Fibroblast of lung (primary cell): ENCODE measurements at regions not wholly inside any gene's neighbourhood (a gene's known extent, or its start where the extent isn't known, plus 50 kb on each side); places are given as distances from the start of the nearest gene placed in this dataset.

Experiments
- EZH2 ChIP-seq: IDR thresholded peaks from 2 replicates; pipeline ENCODE4 v1.5.1; 2012; ENCODE audit warnings: low read length, control low read depth, mild to moderate bottlenecking; ENCODE audit errors: missing control alignments
- TF ChIP-seq, protein P1 (sequence below), 2 donors: IDR thresholded peaks in 1 of 2; conservative IDR thresholded peaks in 1 of 2; 1 replicate in 1 of 2; 2 replicates in 1 of 2; pipeline ENCODE4 v1.5.1; 2011 to 2012; ENCODE audit warnings: low read length in 2 of 2, control low read depth in 1 of 2, inconsistent platforms in 1 of 2, low read depth in 1 of 2, mild to moderate bottlenecking in 1 of 2

DNA sequence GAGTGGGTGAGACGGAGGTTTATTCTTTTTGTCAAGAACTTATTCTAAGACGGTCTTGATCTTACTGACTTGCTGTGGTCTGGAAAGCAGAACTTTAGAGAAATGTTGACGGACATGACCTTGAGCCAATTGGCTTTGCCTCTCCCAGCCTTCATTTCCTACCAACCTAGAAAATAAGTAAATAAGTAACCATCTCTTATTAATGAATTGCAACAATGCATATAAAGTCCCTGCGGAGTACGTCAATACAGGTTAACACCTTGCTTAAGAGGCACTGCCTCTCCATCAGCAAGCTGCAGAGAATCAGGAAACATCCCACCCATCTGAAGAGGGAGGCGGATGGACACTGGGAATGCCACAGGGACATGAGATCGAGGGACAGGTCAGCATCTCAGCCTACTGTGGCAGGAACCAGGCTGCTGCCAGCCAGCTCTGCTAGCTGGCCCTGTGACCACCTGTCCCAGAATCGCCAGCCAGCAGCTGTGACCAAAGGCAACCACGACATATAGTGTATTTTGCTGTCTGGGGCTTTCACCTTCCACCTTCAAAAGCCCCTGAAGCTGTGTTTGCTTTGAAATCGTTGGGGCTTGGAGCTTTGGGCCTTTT is 208.3 kb downstream of the BCL11B start:
- TF ChIP-seq, protein P1, sequence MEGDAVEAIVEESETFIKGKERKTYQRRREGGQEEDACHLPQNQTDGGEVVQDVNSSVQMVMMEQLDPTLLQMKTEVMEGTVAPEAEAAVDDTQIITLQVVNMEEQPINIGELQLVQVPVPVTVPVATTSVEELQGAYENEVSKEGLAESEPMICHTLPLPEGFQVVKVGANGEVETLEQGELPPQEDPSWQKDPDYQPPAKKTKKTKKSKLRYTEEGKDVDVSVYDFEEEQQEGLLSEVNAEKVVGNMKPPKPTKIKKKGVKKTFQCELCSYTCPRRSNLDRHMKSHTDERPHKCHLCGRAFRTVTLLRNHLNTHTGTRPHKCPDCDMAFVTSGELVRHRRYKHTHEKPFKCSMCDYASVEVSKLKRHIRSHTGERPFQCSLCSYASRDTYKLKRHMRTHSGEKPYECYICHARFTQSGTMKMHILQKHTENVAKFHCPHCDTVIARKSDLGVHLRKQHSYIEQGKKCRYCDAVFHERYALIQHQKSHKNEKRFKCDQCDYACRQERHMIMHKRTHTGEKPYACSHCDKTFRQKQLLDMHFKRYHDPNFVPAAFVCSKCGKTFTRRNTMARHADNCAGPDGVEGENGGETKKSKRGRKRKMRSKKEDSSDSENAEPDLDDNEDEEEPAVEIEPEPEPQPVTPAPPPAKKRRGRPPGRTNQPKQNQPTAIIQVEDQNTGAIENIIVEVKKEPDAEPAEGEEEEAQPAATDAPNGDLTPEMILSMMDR (conservative IDR thresholded peaks at IDR 0.05 in 1 of 2, IDR thresholded peaks at IDR 0.05 in 1 of 2; ENCODE audit: low read depth in 1 of 2, low read length in 2 of 2): no peak
- TF ChIP-seq EZH2: no peak
